GM23338 (cell line): ENCODE measurements at regions not wholly inside any gene's neighbourhood (a gene's known extent, or its start where the extent isn't known, plus 50 kb on each side); places are given as distances from the start of the nearest gene placed in this dataset.

Experiments
- ATAC-seq: fragments of 200-7000 bp; cut with Tn5 transposase; 3 replicates; pipeline ENCODE4 v1.9.1; 2020
- DNase-seq: peaks from one replicate; pipeline ENCODE4 v3.0.0-alpha.2; 2015; ENCODE audit warnings: low spot score
- H2AFZ ChIP-seq: fragments of 200-600 bp; sonication (generic); 2 replicates; pipeline ENCODE4 v1.8.0; 2016; ENCODE audit warnings: antibody characterized with exemption, mild to moderate bottlenecking, moderate library complexity
- H3F3A ChIP-seq: fragments of 200-600 bp; sonication (generic); replicated peaks from 2 replicates; pipeline ENCODE4 v1.8.0; 2017; ENCODE audit warnings: antibody characterized with exemption, mixed run types, low read depth
- H3K27ac ChIP-seq: fragments of 200-600 bp; sonication (generic); 2 replicates; pipeline ENCODE4 v1.6.1; 2016; ENCODE audit warnings: low read depth
- H3K27me3 ChIP-seq: fragments of 200-600 bp; sonication (generic); 2 replicates; pipeline ENCODE4 v1.8.0; 2016; ENCODE audit warnings: mild to moderate bottlenecking, mixed run types, moderate library complexity; ENCODE audit not compliant: insufficient read depth
- H3K36me3 ChIP-seq: fragments of 200-600 bp; sonication (generic); 2 replicates; pipeline ENCODE4 v1.8.0; 2016; ENCODE audit warnings: mild to moderate bottlenecking; ENCODE audit not compliant: insufficient read depth
- H3K4me1 ChIP-seq: fragments of 200-600 bp; sonication (generic); 2 replicates; pipeline ENCODE4 v1.8.0; 2016; ENCODE audit warnings: mild to moderate bottlenecking, moderate library complexity; ENCODE audit not compliant: insufficient read depth
- H3K4me2 ChIP-seq: fragments of 200-600 bp; sonication (generic); 2 replicates; pipeline ENCODE4 v1.7.1; 2017; ENCODE audit warnings: mixed run types
- H3K4me3 ChIP-seq: fragments of 200-600 bp; sonication (generic); 2 replicates; pipeline ENCODE4 v1.6.1; 2016; ENCODE audit warnings: mixed run types
- H3K79me2 ChIP-seq: fragments of 200-600 bp; sonication (generic); replicated peaks from 2 replicates; pipeline ENCODE4 v1.8.0; 2017; ENCODE audit warnings: mild to moderate bottlenecking; ENCODE audit not compliant: insufficient read depth
- H3K9me2 ChIP-seq: fragments of 200-600 bp; sonication (generic); 2 replicates; pipeline ENCODE4 v1.8.0; 2017; ENCODE audit not compliant: insufficient read depth
- H4K20me1 ChIP-seq: fragments of 200-600 bp; sonication (generic); replicated peaks from 2 replicates; pipeline ENCODE4 v1.8.0; 2017; ENCODE audit warnings: mild to moderate bottlenecking; ENCODE audit not compliant: insufficient read depth
- H3K27ac Mint-ChIP-seq: 2 replicates; pipeline ENCODE4 v1.8.0; 2020; ENCODE audit warnings: inconsistent platforms, mild to moderate bottlenecking, moderate library complexity, mixed read lengths
- H3K27me3 Mint-ChIP-seq: 3 replicates; pipeline ENCODE4 v1.8.0; 2022; ENCODE audit warnings: low read depth, mild to moderate bottlenecking, moderate library complexity, mixed read lengths, inconsistent platforms; ENCODE audit not compliant: insufficient read depth, poor library complexity
- H3K36me3 Mint-ChIP-seq: 3 replicates; pipeline ENCODE4 v1.8.0; 2021; ENCODE audit warnings: low read depth, mild to moderate bottlenecking, inconsistent platforms, moderate library complexity, mixed read lengths
- H3K4me1 Mint-ChIP-seq: 3 replicates; pipeline ENCODE4 v1.8.0; 2020; ENCODE audit warnings: mild to moderate bottlenecking, inconsistent platforms, mixed read lengths
- H3K4me3 Mint-ChIP-seq: 3 replicates; pipeline ENCODE4 v1.8.0; 2021; ENCODE audit warnings: moderate library complexity, mild to moderate bottlenecking, inconsistent platforms, mixed read lengths
- H3K9me3 Mint-ChIP-seq: 3 replicates; pipeline ENCODE4 v1.8.0; 2020; ENCODE audit warnings: moderate library complexity, mild to moderate bottlenecking, inconsistent platforms, mixed read lengths
- CREB1 ChIP-seq: fragments of 250-450 bp; sonication (Bioruptor Pico); IDR thresholded peaks from 2 replicates; pipeline ENCODE4 v1.5.0; 2020; ENCODE audit warnings: low read depth, mild to moderate bottlenecking, moderate library complexity
- CTCF ChIP-seq, 2 experiments: fragments of 200-600 bp in 1 of 2; sonication (generic) in 1 of 2; conservative IDR thresholded peaks; 2 replicates each; pipeline versions ENCODE4 v1.5.1 to v1.6.1; 2016 to 2017; ENCODE audit warnings: antibody characterized with exemption in 2 of 2, low read depth in 2 of 2, mild to moderate bottlenecking in 2 of 2, moderate library complexity in 1 of 2
- ETS1 ChIP-seq: IDR thresholded peaks from 2 replicates; pipeline ENCODE4 v1.6.1; 2016; ENCODE audit warnings: antibody characterized with exemption
- EZH2 ChIP-seq: fragments of 200-600 bp; sonication (generic); IDR thresholded peaks from one replicate; pipeline ENCODE4 v1.8.0; 2017; ENCODE audit warnings: antibody characterized with exemption, mild to moderate bottlenecking, low read depth; ENCODE audit not compliant: unreplicated experiment
- EZH2phosphoT487 ChIP-seq: fragments of 200-600 bp; sonication (generic); IDR thresholded peaks from one replicate; pipeline ENCODE4 v1.8.1; 2018; ENCODE audit warnings: antibody characterized with exemption; ENCODE audit not compliant: unreplicated experiment
- POLR2AphosphoS5 ChIP-seq: IDR thresholded peaks from 2 replicates; pipeline ENCODE4 v1.6.1; 2016; ENCODE audit warnings: antibody characterized with exemption, low read depth
- REST ChIP-seq: IDR thresholded peaks from one replicate; pipeline ENCODE4 v1.6.1; 2018; ENCODE audit warnings: antibody characterized with exemption; ENCODE audit not compliant: unreplicated experiment
- ZNF114 ChIP-seq: fragments of 250-450 bp; sonication (Bioruptor Pico); IDR thresholded peaks from 2 replicates; pipeline ENCODE4 v1.5.0; 2020; ENCODE audit warnings: mild to moderate bottlenecking, moderate library complexity
- ZNF331 ChIP-seq: fragments of 250-450 bp; sonication (Bioruptor Pico); IDR thresholded peaks from 2 replicates; pipeline ENCODE4 v1.5.0; 2020; ENCODE audit warnings: low read depth, mild to moderate bottlenecking, moderate library complexity

- no peaks in the 10 kb centered on the region for H3K36me3 Mint-ChIP-seq
Observed at GRCh38 chr14:34110531-34110930, 159.7 kb upstream of the EGLN3 start.

GRCh38 chr14:34107441-34107840 is 156.6 kb upstream of the EGLN3 start:
- H3K27me3 Mint-ChIP-seq: peaks cover 3% of the 10 kb centered on the region
- H3K9me3 Mint-ChIP-seq: no peaks in the 10 kb centered on the region; the same call in 2 of the 3 replicates

More at GRCh38 chr14:34110531-34110930, 159.7 kb upstream of the EGLN3 start:
- Mint-ChIP-seq H3K4me1 (no peaks in the 10 kb centered on the region), H3K27me3 (no peaks in the 10 kb centered on the region), H3K9me3 (no peaks in the 10 kb centered on the region; the same call in 2 of the 3 replicates), H3K4me3 (no peak overlapping the region), H3K27ac (no peak overlapping the region)
- Histone ChIP-seq H3K27ac (no peak overlapping the region), H4K20me1 (no peaks in the 10 kb centered on the region), H3K79me2 (no peaks in the 10 kb centered on the region), H2AFZ (peak overlapping the region; percentile 32; the same call in 1 of the 2 replicates), H3K36me3 (no peaks in the 10 kb centered on the region), H3K9me2 (peaks cover 2% of the 10 kb centered on the region; the same call in 1 of the 2 replicates), H3K4me1 (no peaks in the 10 kb centered on the region), H3F3A (no peaks in the 10 kb centered on the region), H3K4me2 (no peak overlapping the region), H3K4me3 (no peak overlapping the region), H3K27me3 (no peaks in the 10 kb centered on the region)
- DNase-seq: no peak
- no peak for TF ChIP-seq ETS1
- TF ChIP-seq REST: no peak
- ATAC-seq: no peak

More at GRCh38 chr14:34107441-34107840, 156.6 kb upstream of the EGLN3 start:
- no peaks in the 10 kb centered on the region for H3K27me3 ChIP-seq
- ATAC-seq (no peak), DNase-seq (no peak)
- peaks cover 4% of the 10 kb centered on the region; the same call in 1 of the 2 replicates for H3K9me2 ChIP-seq
- H2AFZ ChIP-seq: no peak overlapping the region
- no peak overlapping the region for H3K4me3 Mint-ChIP-seq
- H3K79me2 ChIP-seq: no peaks in the 10 kb centered on the region
- H3K4me1 Mint-ChIP-seq: no peaks in the 10 kb centered on the region
- no peaks in the 10 kb centered on the region for H4K20me1 ChIP-seq
- no peaks in the 10 kb centered on the region for H3F3A ChIP-seq
- H3K4me2 ChIP-seq: no peak overlapping the region
- H3K36me3 ChIP-seq: no peaks in the 10 kb centered on the region
- H3K27ac ChIP-seq: no peak overlapping the region
- no peak for TF ChIP-seq EZH2
- no peak for TF ChIP-seq CTCF (conservative IDR thresholded peaks at IDR 0.05; ENCODE audit: low read depth in 2 of 2)
- TF ChIP-seq ZNF114 (CRISPR knock-in tag): no peak
- no peak for TF ChIP-seq POLR2AphosphoS5
- no peak for TF ChIP-seq ZNF331
- TF ChIP-seq REST: no peak
- TF ChIP-seq CREB1 (CRISPR knock-in tag): no peak
- TF ChIP-seq EZH2phosphoT487: no peak
- H3K4me3 ChIP-seq: no peak overlapping the region
- no peaks in the 10 kb centered on the region for H3K4me1 ChIP-seq
- H3K27ac Mint-ChIP-seq: no peak overlapping the region
- H3K36me3 Mint-ChIP-seq: no peaks in the 10 kb centered on the region
